ENCODE measurements at regions not wholly inside any gene's neighbourhood (a gene's known extent, or its start where the extent isn't known, plus 50 kb on each side); places are given as distances from the start of the nearest gene placed in this dataset.

DNA sequence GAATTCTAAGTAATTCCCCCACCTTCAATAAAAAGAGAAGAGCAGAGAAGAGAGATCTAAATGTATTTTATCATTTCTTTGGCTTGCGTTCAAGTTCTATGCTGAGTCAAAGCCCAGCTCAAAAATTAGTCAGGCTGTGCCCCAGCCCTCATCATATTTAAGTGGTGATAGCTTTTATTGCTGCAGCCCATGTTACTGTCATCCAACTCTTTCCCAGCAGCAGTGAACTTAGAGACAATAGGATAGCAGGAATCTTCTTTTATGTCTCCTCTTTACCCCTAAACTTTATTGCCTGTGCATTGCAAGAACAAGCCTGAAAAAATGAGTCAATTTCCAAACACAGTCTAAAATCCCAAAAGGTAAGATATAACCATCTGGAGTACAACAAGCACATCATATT, 1599.3 kb upstream of the PIK3C3 start:
- DNase-seq (ENCODE audit: low spot score): no peak
- Mint-ChIP-seq H3K36me3 (ENCODE audit: low read depth) (no peaks in the 10 kb centered on the region), H3K4me3 (no peak overlapping the region), H3K27ac (no peak overlapping the region), H3K27me3 (ENCODE audit: insufficient read depth) (no peaks in the 10 kb centered on the region), H3K9me3 (peaks cover 4% of the 10 kb centered on the region), H3K4me1 (ENCODE audit: low read depth) (no peaks in the 10 kb centered on the region)
- intact Hi-C loops (cut with micrococcal nuclease): no loop called here

DNA sequence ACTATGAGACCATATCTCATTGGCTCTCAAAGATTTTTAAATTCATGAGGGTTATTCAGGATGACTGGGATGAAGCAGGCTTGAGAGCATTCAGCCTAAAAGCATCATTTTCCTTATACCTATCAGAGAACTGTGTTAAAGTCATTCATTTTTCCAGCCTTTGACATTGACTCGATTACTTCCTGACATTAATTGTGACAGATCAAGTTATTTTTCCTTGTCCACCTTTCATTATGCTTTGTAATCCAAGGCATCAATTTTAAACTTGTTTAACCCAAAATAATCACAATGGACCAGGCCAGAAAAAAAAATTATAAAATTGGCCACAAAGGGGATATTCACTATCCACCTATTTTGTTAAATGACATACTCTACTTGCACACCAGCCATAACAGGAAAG, 1606.8 kb upstream of the PIK3C3 start:
- no peaks in the 10 kb centered on the region for H3K4me1 Mint-ChIP-seq (ENCODE audit: low read depth)
- H3K9me3 Mint-ChIP-seq: peaks cover 4% of the 10 kb centered on the region

DNA sequence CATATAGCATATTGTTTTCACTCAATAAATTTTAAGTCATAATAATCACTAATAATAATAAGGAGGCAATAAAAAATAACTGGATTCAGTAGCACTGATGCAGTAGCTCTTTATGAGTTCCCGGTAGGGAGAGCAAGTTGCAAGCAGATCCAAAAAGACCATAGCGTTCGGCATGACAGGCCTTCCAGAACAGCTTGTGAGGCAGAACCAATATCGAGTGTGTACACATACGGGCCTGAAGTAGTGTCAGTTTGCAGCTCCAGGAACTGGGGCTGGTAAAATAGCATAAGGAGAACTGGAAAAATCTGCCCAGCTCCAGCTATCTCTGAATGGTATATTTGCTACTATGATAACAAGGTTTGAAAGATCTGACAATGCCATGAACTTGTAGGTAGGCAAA, 1607.8 kb upstream of the PIK3C3 start:
- H3K27me3 Mint-ChIP-seq (ENCODE audit: insufficient read depth): no peaks in the 10 kb centered on the region
- H3K4me1 Mint-ChIP-seq (ENCODE audit: low read depth): no peaks in the 10 kb centered on the region
- H3K27ac Mint-ChIP-seq: no peak overlapping the region
- peaks cover 7% of the 10 kb centered on the region for H3K9me3 Mint-ChIP-seq
- no peaks in the 10 kb centered on the region for H3K36me3 Mint-ChIP-seq (ENCODE audit: low read depth)
- DNase-seq (ENCODE audit: low spot score): no peak
- no peak overlapping the region for H3K4me3 Mint-ChIP-seq
- intact Hi-C loops (cut with micrococcal nuclease): loop anchor here (10.0 kb wide), 1 partner anchor 62 kb away; no protein-coding TSS in a partner anchor

More for the DNA sequence above, 1606.8 kb upstream of the PIK3C3 start:
- Mint-ChIP-seq H3K4me3 (no peak overlapping the region), H3K36me3 (ENCODE audit: low read depth) (no peaks in the 10 kb centered on the region), H3K27me3 (ENCODE audit: insufficient read depth) (no peaks in the 10 kb centered on the region), H3K27ac (no peak overlapping the region)
- DNase-seq (ENCODE audit: low spot score): no peak
- intact Hi-C loops (cut with micrococcal nuclease): loop anchor here (10.0 kb wide), 1 partner anchor 63 kb away; no protein-coding TSS in a partner anchor

DNA sequence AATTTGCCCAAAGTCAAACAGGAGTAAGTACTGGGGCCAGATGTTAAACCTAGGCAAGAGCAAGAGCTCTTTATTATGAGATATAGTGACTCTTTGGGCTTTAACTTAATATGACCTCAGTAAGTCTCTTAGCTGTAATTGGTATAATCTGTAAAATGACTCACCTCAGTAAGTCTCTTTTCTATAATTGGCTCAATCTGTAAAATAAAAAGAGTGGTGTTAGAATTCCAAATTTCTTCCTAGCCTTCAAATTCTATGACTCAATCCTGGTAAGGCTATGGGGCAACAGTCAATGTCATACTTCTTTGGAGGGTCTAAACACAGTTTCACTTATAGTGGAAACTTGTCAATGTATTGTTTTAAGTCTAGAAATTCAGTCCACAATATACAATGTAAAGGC, 1608.9 kb upstream of the PIK3C3 start:
- H3K4me1 Mint-ChIP-seq (ENCODE audit: low read depth): no peaks in the 10 kb centered on the region
- no peaks in the 10 kb centered on the region for H3K36me3 Mint-ChIP-seq (ENCODE audit: low read depth)
- no peaks in the 10 kb centered on the region for H3K27me3 Mint-ChIP-seq (ENCODE audit: insufficient read depth)
- DNase-seq (ENCODE audit: low spot score): no peak
- intact Hi-C loops (cut with micrococcal nuclease): loop anchor here (10.0 kb wide), 1 partner anchor 61 kb away; no protein-coding TSS in a partner anchor
- no peak overlapping the region for H3K4me3 Mint-ChIP-seq
- no peak overlapping the region for H3K27ac Mint-ChIP-seq
- peaks cover 13% of the 10 kb centered on the region for H3K9me3 Mint-ChIP-seq

DNA sequence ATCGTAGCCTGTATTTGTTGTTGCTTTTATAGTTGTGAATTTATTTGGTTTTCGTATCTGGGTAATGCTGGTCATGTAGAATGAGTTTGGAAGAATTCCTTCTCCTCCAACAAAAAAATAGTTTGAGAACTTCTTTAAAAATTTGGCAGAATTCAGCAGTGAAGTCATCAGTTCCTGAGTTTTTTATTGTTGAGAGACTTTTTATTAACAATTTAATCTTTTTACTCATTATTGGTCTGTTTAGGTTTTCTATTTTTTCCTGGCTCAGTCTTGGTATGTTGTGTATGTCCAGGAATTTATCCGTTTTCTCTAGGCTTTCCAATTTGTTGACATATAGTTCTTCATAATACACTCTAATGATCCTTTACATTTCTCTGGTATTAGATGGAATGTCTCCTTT, 1613.3 kb upstream of the PIK3C3 start:
- no peak overlapping the region for H3K4me3 Mint-ChIP-seq
- intact Hi-C loops (cut with micrococcal nuclease): loop anchor here (10.0 kb wide), 1 partner anchor 57 kb away; no protein-coding TSS in a partner anchor
- H3K9me3 Mint-ChIP-seq: peaks cover 14% of the 10 kb centered on the region
- DNase-seq (ENCODE audit: low spot score): no peak
- no peak overlapping the region for H3K27ac Mint-ChIP-seq
- H3K4me1 Mint-ChIP-seq (ENCODE audit: low read depth): no peaks in the 10 kb centered on the region
- no peaks in the 10 kb centered on the region for H3K27me3 Mint-ChIP-seq (ENCODE audit: insufficient read depth)
- no peaks in the 10 kb centered on the region for H3K36me3 Mint-ChIP-seq (ENCODE audit: low read depth)

DNA sequence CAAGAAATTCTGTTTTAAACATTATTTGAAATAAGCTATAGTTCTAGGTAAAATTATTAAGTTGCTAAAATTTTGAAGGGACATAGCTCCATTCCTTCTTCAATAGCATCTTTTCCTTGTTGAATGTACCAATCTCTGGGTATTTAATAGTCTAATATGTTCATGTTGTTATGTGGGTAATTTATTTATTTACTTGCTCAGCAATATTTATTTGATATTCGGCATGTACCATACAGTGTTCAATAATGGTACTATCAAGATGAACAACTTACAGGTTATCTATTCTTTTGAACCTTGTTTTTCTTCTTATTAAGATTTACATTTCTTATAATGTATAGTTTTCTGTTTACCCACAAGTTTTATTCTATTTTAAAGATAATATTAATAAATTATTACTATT, 1616.8 kb upstream of the PIK3C3 start:
- no peaks in the 10 kb centered on the region for H3K4me1 Mint-ChIP-seq (ENCODE audit: low read depth)
- intact Hi-C loops (cut with micrococcal nuclease): no loop called here
- DNase-seq (ENCODE audit: low spot score): no peak
- no peaks in the 10 kb centered on the region for H3K27me3 Mint-ChIP-seq (ENCODE audit: insufficient read depth)
- no peak overlapping the region for H3K27ac Mint-ChIP-seq
- H3K4me3 Mint-ChIP-seq: no peak overlapping the region
- peaks cover 25% of the 10 kb centered on the region for H3K9me3 Mint-ChIP-seq
- no peaks in the 10 kb centered on the region for H3K36me3 Mint-ChIP-seq (ENCODE audit: low read depth)

DNA sequence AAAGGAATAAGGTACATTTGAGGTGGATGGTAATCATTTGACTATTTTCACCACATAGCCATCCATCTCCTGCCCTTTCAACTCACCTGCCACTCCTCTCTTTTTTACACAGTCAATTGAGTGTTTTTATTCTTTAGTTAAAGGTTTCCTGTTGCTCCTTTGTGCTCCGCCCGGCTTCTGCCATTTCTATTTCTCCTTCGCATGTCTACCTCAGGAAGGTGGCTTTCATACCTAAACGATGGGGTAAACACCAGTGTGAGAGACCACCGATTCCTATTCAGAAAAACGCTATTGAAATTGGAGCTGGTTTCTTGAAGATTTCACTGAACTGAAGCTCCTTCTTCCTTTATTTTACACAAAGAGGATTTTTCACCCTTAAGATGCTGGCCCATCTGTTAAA, 1628.0 kb upstream of the PIK3C3 start:
- Mint-ChIP-seq H3K27me3 (ENCODE audit: insufficient read depth) (no peaks in the 10 kb centered on the region), H3K9me3 (peaks cover 29% of the 10 kb centered on the region), H3K27ac (no peak overlapping the region), H3K36me3 (ENCODE audit: low read depth) (no peaks in the 10 kb centered on the region), H3K4me1 (ENCODE audit: low read depth) (no peaks in the 10 kb centered on the region), H3K4me3 (no peak overlapping the region)
- DNase-seq (ENCODE audit: low spot score): no peak
- intact Hi-C loops (cut with micrococcal nuclease): no loop called here

DNA sequence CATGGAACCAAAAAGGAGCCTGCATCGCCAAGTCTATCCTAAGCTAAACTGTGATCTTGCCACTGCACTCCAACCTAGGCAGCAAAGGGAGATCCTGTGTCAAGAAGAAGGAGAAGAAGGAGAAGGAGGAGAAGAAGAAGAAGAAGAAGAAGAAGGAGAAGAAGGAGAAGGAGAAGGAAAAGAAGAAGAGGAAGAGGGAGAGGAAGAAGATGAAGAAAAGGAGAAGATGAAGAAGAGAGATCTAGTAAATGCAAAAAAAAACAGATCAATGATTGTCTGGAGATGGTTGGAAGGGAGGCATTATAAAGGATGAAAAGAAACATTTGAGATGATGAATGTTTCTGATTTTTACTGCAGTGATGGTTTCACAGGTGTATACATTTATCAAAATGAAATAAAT, 1629.0 kb upstream of the PIK3C3 start:
- Mint-ChIP-seq H3K27me3 (ENCODE audit: insufficient read depth) (no peaks in the 10 kb centered on the region), H3K9me3 (peaks cover 26% of the 10 kb centered on the region), H3K4me3 (no peak overlapping the region), H3K36me3 (ENCODE audit: low read depth) (no peaks in the 10 kb centered on the region), H3K27ac (no peak overlapping the region), H3K4me1 (ENCODE audit: low read depth) (no peaks in the 10 kb centered on the region)
- intact Hi-C loops (cut with micrococcal nuclease): no loop called here
- no peak for DNase-seq (ENCODE audit: low spot score)

DNA sequence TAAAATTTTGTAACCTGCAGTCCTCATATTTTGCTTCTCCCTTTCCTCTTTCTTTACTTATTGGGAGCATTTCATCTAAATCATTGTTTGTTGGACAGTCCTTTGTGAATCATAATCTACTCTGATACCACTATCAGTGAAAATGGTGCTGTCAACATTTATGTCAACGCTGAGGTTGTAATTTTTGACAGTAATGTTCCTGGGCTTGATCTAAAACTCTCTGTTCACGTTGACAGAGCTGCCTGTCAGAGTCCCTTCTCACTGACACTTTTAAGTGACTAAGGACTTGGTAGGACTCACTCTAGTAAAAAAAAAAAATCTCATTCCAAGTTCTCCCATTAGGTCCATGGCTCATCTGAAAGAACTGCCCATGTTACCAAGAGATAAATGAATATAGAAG, 1640.8 kb upstream of the PIK3C3 start:
- peaks cover 4% of the 10 kb centered on the region for H3K9me3 Mint-ChIP-seq
- H3K27ac Mint-ChIP-seq: no peak overlapping the region
- DNase-seq (ENCODE audit: low spot score): no peak
- H3K36me3 Mint-ChIP-seq (ENCODE audit: low read depth): no peaks in the 10 kb centered on the region
- H3K4me3 Mint-ChIP-seq: no peak overlapping the region
- H3K27me3 Mint-ChIP-seq (ENCODE audit: insufficient read depth): no peaks in the 10 kb centered on the region
- intact Hi-C loops (cut with micrococcal nuclease): no loop called here
- no peaks in the 10 kb centered on the region for H3K4me1 Mint-ChIP-seq (ENCODE audit: low read depth)

DNA sequence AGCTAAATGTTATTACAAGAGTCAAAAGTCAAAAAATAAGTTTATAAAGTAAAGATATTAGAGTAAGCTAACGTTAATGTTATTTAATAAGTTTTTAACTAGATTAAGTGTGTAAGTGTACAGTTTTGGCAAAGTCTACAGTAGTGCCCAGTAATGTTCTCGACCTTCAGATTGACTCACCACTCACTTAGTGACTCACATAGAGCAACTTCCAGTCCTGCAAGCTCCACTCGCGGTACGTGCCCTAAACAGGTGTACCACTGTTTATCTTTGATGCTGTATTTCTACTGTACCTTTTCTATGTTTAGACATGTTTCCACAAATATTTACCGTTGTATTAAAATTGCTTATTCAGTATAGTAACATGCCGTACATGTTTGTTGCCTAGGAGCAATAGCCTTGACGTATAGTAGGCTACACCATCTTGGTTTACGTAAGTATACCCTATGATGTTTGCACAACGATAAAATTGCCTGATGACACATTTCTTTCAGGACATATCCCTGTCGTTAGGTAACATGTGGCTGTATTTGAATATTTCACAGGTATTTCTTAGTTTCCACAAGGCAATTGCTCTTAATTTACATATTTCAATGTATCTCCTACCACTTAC, 1641.9 kb upstream of the PIK3C3 start:
- Mint-ChIP-seq H3K27ac (no peak overlapping the region), H3K4me1 (ENCODE audit: low read depth) (no peaks in the 10 kb centered on the region), H3K27me3 (ENCODE audit: insufficient read depth) (no peaks in the 10 kb centered on the region), H3K36me3 (ENCODE audit: low read depth) (no peaks in the 10 kb centered on the region), H3K4me3 (no peak overlapping the region), H3K9me3 (no peaks in the 10 kb centered on the region)
- DNase-seq (ENCODE audit: low spot score): no peak
- intact Hi-C loops (cut with micrococcal nuclease): no loop called here

DNA sequence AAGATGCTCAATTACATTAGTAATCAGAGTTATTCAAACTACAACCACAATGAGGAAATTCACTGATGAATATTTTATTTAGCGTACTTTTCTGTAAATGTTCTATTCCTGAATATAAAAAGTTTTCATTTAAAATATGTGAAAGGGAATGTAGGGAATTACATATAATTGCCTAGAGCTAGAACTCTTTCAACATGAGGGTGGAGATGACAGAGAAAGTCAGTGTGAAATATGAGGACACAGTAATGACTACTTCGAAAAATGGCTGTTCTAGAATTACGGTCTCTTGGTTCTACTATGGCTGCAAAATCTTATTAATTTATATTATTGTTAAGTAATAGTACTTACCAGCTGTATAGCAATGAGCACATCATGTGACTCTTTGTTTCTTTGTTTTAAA, 1647.4 kb upstream of the PIK3C3 start:
- H3K36me3 Mint-ChIP-seq (ENCODE audit: low read depth): no peaks in the 10 kb centered on the region
- no peak for DNase-seq (ENCODE audit: low spot score)

DNA sequence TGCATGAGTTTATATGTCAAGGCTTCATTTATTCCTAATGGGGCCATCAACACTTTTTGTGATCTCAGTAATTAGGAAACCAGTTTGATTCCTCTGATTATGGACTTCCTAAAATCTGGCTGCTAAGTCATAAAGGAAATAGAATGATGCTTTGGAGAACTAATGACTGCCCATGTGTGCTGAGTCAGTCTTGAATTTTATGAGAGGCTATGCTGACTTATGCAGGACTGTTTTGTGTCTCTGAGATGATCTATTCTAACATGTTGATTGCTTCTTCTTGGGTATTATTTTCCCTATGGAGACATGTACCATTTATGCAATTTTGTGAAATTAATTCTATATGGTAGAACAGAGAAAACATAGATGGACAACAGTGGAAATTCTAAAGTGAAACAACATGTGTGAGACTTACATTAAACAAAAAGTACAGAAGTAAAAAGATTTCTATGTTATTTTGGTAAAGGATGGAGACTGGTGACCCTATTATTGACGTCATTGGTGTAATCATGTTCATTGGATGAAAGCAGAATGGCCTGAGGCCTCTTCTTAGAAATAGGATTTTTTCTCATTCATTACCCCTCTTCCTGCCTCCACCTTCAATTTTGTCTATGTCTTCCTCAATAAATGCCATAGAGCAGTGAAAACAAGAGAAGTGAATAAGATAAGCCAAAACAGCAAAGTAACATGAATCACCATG, 1658.2 kb upstream of the PIK3C3 start:
- no peaks in the 10 kb centered on the region for H3K36me3 Mint-ChIP-seq (ENCODE audit: low read depth)
- no peak for DNase-seq (ENCODE audit: low spot score)
- H3K27ac Mint-ChIP-seq: no peak overlapping the region
- no peaks in the 10 kb centered on the region for H3K4me1 Mint-ChIP-seq (ENCODE audit: low read depth)
- peaks cover 23% of the 10 kb centered on the region for H3K9me3 Mint-ChIP-seq
- no peaks in the 10 kb centered on the region for H3K27me3 Mint-ChIP-seq (ENCODE audit: insufficient read depth)
- H3K4me3 Mint-ChIP-seq: no peak overlapping the region
- intact Hi-C loops (cut with micrococcal nuclease): no loop called here

More for the DNA sequence above, 1647.4 kb upstream of the PIK3C3 start:
- H3K27me3 Mint-ChIP-seq (ENCODE audit: insufficient read depth): no peaks in the 10 kb centered on the region
- intact Hi-C loops (cut with micrococcal nuclease): no loop called here
- no peaks in the 10 kb centered on the region for H3K4me1 Mint-ChIP-seq (ENCODE audit: low read depth)
- H3K27ac Mint-ChIP-seq: no peak overlapping the region
- H3K9me3 Mint-ChIP-seq: peaks cover 8% of the 10 kb centered on the region
- H3K4me3 Mint-ChIP-seq: no peak overlapping the region

DNA sequence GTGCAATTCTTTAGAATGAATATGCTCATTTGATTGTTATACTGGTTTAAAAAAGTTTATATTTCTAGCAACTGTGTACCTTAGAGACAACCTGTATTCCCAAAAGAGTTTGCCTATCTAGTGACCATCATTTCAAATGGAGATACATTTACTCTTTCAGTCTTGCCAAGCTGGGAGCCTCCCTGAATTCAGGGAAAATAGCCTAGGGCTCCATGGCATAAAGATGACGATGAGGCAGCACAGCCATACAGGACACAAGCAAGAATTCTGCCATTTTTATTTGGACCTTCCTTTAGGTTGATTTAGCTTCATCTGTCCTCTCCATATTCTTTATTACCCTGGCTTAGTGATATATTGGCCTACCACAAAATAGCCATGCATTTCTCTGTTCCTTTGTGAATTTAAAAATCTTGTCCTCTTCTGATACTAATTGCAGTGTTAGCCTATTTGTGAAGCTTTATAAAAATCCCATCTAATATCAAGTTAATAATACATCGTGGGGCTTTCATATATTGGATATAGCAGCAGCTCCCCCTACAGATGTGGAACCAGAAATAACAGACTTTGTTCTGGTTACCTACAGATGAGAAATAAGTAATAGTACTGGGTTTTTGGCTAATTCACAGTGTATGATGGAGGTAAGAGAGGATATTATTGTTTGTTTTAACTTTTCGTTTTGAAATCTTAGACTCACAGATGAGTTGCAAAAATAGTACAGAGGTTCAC, 1661.9 kb upstream of the PIK3C3 start:
- Mint-ChIP-seq H3K4me3 (no peak overlapping the region), H3K27ac (no peak overlapping the region), H3K4me1 (ENCODE audit: low read depth) (no peaks in the 10 kb centered on the region), H3K27me3 (ENCODE audit: insufficient read depth) (no peaks in the 10 kb centered on the region), H3K36me3 (ENCODE audit: low read depth) (no peaks in the 10 kb centered on the region), H3K9me3 (peaks cover 12% of the 10 kb centered on the region)
- DNase-seq (ENCODE audit: low spot score): no peak
- intact Hi-C loops (cut with micrococcal nuclease): no loop called here

All from activated T-helper 1 cell treated with anti-CD3 and anti-CD28 coated beads, Interleukin-12 subunit alpha, Interleukin-12 subunit beta, Interleukin-2, Interleukin-4 antibody, amounts not matched to agents 30 ng/mL and 10 ng/mL and 1 ng/mL, durations not matched to agents 14 hours and 24 hours and 36 hours (primary cell).